HEK293T (cell line): ENCODE measurements at regions not wholly inside any gene's neighbourhood (a gene's known extent, or its start where the extent isn't known, plus 50 kb on each side); places are given as distances from the start of the nearest gene placed in this dataset.

Experiments used
- BHLHE40 ChIP-seq: fragments of 450-650 bp; IDR thresholded peaks from 2 replicates; pipeline ENCODE4 v1.6.1; 2016; ENCODE audit warnings: mild to moderate bottlenecking, moderate library complexity, borderline replicate concordance
- CTBP1 ChIP-seq: fragments of 450-650 bp; IDR thresholded peaks from 2 replicates; pipeline ENCODE4 v1.6.1; 2016; ENCODE audit warnings: borderline replicate concordance
- ELF4 ChIP-seq: fragments of 450-650 bp; IDR thresholded peaks from 2 replicates; pipeline ENCODE4 v1.6.1; 2017; ENCODE audit warnings: antibody characterized with exemption
- FOXA1 ChIP-seq: fragments of 450-650 bp; IDR thresholded peaks from 2 replicates; pipeline ENCODE4 v1.6.1; 2016; ENCODE audit warnings: mild to moderate bottlenecking
- FOXK2 ChIP-seq: fragments of 450-650 bp; IDR thresholded peaks from 2 replicates; pipeline ENCODE4 v1.6.1; 2016; ENCODE audit warnings: mild to moderate bottlenecking
- FOXM1 ChIP-seq: fragments of 450-650 bp; IDR thresholded peaks from 2 replicates; pipeline ENCODE4 v1.6.1; 2017; ENCODE audit warnings: mild to moderate bottlenecking, borderline replicate concordance
- HDGF ChIP-seq: fragments of 450-650 bp; IDR thresholded peaks from 2 replicates; pipeline ENCODE4 v1.6.1; 2017; ENCODE audit warnings: antibody characterized with exemption, borderline replicate concordance
- NFRKB ChIP-seq: fragments of 450-650 bp; IDR thresholded peaks from 2 replicates; pipeline ENCODE4 v1.6.1; 2016; ENCODE audit warnings: mild to moderate bottlenecking, moderate library complexity
- SP1 ChIP-seq: fragments of 450-650 bp; IDR thresholded peaks from 2 replicates; pipeline ENCODE4 v1.6.1; 2017
- SUZ12 ChIP-seq: fragments of 450-650 bp; IDR thresholded peaks from 2 replicates; pipeline ENCODE4 v1.6.1; 2016; ENCODE audit warnings: mild to moderate bottlenecking
- TF ChIP-seq, protein P1 (sequence below): fragments of 450-650 bp; IDR thresholded peaks from 2 replicates; pipeline ENCODE4 v1.6.1; 2016

DNA sequence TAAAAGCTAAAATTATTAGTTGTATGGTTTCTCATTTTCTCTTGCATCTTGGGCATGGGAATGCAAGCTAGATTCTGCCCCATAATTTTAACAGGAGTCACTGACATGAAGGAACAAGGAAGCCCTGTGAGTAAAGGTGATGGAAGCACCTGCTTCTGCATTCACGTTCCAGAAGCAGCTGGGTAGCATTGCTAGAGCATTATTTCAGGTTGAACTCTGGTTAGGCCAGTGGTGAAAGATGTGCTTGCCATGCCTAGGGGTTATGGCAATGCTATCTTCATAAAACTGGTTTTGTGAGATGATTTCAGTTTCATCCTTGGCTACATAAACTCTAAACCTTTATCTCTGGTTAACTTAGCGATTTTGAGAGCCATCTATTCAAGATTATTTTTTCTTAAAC is 151.4 kb downstream of the TFEC start:
- no peak for TF ChIP-seq SP1
- no peak for TF ChIP-seq HDGF
- no peak for TF ChIP-seq FOXM1
- TF ChIP-seq, protein P1, sequence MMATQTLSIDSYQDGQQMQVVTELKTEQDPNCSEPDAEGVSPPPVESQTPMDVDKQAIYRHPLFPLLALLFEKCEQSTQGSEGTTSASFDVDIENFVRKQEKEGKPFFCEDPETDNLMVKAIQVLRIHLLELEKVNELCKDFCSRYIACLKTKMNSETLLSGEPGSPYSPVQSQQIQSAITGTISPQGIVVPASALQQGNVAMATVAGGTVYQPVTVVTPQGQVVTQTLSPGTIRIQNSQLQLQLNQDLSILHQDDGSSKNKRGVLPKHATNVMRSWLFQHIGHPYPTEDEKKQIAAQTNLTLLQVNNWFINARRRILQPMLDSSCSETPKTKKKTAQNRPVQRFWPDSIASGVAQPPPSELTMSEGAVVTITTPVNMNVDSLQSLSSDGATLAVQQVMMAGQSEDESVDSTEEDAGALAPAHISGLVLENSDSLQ: no peak
- TF ChIP-seq SUZ12: no peak
- no peak for TF ChIP-seq FOXK2
- no peak for TF ChIP-seq BHLHE40
- no peak for TF ChIP-seq ELF4
- TF ChIP-seq NFRKB: no peak
- no peak for TF ChIP-seq CTBP1
- TF ChIP-seq FOXA1: no peak
